GM10266 (cell line): ENCODE measurements at regions not wholly inside any gene's neighbourhood (a gene's known extent, or its start where the extent isn't known, plus 50 kb on each side); places are given as distances from the start of the nearest gene placed in this dataset.

Experiments used
- DNase-seq: peaks from one replicate; pipeline ENCODE4 v3.0.0; 2012; ENCODE audit errors: extremely low spot score
- CTCF ChIP-seq: IDR thresholded peaks from 2 replicates; pipeline ENCODE4 v1.5.1; 2012; ENCODE audit warnings: mild to moderate bottlenecking, low read depth; ENCODE audit not compliant: control insufficient read depth, insufficient read depth; ENCODE audit errors: missing control alignments

- TF ChIP-seq CTCF, result no peak
Observed at GRCh38 chr13:50408068-50408467, 392.8 kb downstream of the KCNRG start.

GRCh38 chr13:50409220-50409619 lies 394.0 kb downstream of the KCNRG start:
- TF ChIP-seq CTCF, result no peak
- DNase-seq, result no peak

More at GRCh38 chr13:50408068-50408467, 392.8 kb downstream of the KCNRG start:
- no peak for DNase-seq

- TF ChIP-seq CTCF, result no peak
- DNase-seq, result no peak
Observed at GRCh38 chr13:50410921-50411746, 395.9 kb downstream of the KCNRG start.

GRCh38 chr13:50412046-50412617 lies 396.9 kb downstream of the KCNRG start:
- no peak for DNase-seq
- TF ChIP-seq CTCF, result no peak

- DNase-seq, result no peak
- no peak for TF ChIP-seq CTCF
Observed at GRCh38 chr13:50414640-50415039, 399.4 kb downstream of the KCNRG start.

GRCh38 chr13:50415428-50415827 lies 400.2 kb downstream of the KCNRG start:
- no peak for DNase-seq
- TF ChIP-seq CTCF, result no peak

GRCh38 chr13:50417597-50417996 lies 402.4 kb downstream of the KCNRG start:
- DNase-seq, result no peak
- no peak for TF ChIP-seq CTCF
